Subcutaneous abdominal adipose tissue (tissue), 5 donors: ENCODE measurements at regions not wholly inside any gene's neighbourhood (a gene's known extent, or its start where the extent isn't known, plus 50 kb on each side); places are given as distances from the start of the nearest gene placed in this dataset.
"Not testable (repeated sequence)": the region's sequence is repeated elsewhere in the genome, so short reads cannot be mapped to it uniquely, and the experiment has no call there.

ENCODE experiments used
- H3K27ac ChIP-seq: one replicate; pipeline ENCODE4 v1.7.0; 2013; ENCODE audit warnings: low read depth, mild to moderate bottlenecking, inconsistent platforms, low read length, moderate library complexity
- H3K27me3 ChIP-seq, 5 donors: one replicate each; pipeline ENCODE4 v1.7.0; 2013; ENCODE audit warnings: low read length in 5 of 5, inconsistent platforms in 1 of 5; ENCODE audit not compliant: control insufficient read depth in 5 of 5, insufficient read depth in 4 of 5
- H3K36me3 ChIP-seq, 5 donors: one replicate each; pipeline ENCODE4 v1.7.0; 2013; ENCODE audit warnings: low read length in 5 of 5; ENCODE audit not compliant: control insufficient read depth in 5 of 5, insufficient read depth in 5 of 5
- H3K4me1 ChIP-seq, 5 donors: one replicate each; pipeline ENCODE4 v1.7.0; 2013; ENCODE audit warnings: low read length in 5 of 5, mild to moderate bottlenecking in 3 of 5, moderate library complexity in 1 of 5; ENCODE audit not compliant: control insufficient read depth in 5 of 5, insufficient read depth in 5 of 5
- H3K4me3 ChIP-seq, 5 donors: one replicate each; pipeline ENCODE4 v1.7.0; 2013; ENCODE audit warnings: low read length in 5 of 5, low read depth in 1 of 5
- H3K9ac ChIP-seq, 5 donors: one replicate each; pipeline ENCODE4 v1.7.0; 2013; ENCODE audit warnings: low read length in 5 of 5, mild to moderate bottlenecking in 4 of 5, moderate library complexity in 3 of 5
- H3K9me3 ChIP-seq, 5 donors: one replicate each; pipeline ENCODE4 v1.7.0; 2013; ENCODE audit warnings: low read length in 5 of 5; ENCODE audit not compliant: control insufficient read depth in 5 of 5
- donor health status: healthy.
- donor health status: healthy.
- donor health status: healthy.
- donor health status: healthy.
- donor health status: healthy.

DNA sequence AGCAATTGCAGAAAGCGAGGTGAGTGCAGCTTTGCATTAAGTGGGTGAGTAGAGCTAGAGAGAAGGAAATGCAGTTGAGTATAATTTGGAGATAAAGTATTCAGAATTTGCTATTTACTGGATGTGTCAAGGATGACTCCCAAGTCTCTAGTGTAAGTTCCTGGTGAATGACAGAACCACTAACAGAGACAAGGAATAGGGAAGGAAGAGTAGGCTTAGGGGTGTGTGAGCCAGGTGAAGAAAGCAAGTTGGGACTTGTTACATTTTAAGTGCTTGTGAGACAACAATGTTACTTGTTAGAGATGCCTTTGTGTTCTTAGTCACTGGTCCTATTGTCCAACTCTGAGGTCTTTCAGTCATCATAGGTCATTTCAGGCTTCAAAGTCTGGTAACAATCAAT, 70.8 kb downstream of the TBC1D26 start:
- not testable (repeated sequence) for H3K4me3 ChIP-seq, H3K9me3 ChIP-seq, H3K4me1 ChIP-seq, H3K27ac ChIP-seq, H3K27me3 ChIP-seq, H3K36me3 ChIP-seq, H3K9ac ChIP-seq

DNA sequence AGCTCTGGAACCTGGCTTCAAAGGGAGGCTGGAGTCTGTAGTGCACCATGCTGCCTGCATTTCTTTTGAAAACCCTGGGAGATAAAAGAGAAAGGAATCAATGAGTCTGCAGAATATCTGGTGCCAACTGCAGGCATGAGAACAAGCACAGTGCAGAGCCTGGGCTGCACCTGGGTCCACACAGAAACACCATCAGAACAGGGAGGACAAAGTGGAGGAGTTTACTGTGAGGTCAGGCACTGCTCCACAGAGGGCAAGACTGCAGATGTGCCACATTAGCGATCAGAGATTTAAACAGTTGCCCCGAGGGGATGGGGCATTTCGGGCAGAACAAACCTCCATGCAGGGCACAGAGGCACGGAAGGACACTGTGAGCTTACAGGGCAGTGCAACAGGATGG, 74.7 kb downstream of the TBC1D26 start:
- H3K27ac ChIP-seq, H3K4me1 ChIP-seq, H3K27me3 ChIP-seq, H3K9me3 ChIP-seq, H3K9ac ChIP-seq, H3K4me3 ChIP-seq, H3K36me3 ChIP-seq: not testable (repeated sequence)

DNA sequence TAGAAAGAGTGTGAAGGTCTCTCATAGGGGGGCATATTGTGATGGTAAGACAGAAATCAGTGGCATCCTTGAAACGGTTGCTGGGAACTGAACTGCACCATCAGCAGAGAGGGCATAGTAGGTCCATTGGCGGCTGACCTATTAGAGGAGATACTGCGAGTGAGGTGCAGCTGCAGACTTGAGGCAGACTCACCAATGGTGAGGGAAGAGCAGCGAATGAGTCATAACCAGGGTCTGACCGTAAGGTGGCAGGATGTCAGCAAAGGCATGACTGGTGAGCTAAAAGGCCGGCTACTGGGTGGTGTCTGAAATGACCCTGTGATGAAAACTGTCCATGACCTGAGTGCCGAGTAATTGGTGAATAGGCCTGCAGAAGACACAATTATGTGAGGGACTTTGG, 81.3 kb downstream of the TBC1D26 start:
- not testable (repeated sequence) for H3K9ac ChIP-seq, H3K9me3 ChIP-seq, H3K27me3 ChIP-seq, H3K4me3 ChIP-seq, H3K36me3 ChIP-seq, H3K4me1 ChIP-seq, H3K27ac ChIP-seq

DNA sequence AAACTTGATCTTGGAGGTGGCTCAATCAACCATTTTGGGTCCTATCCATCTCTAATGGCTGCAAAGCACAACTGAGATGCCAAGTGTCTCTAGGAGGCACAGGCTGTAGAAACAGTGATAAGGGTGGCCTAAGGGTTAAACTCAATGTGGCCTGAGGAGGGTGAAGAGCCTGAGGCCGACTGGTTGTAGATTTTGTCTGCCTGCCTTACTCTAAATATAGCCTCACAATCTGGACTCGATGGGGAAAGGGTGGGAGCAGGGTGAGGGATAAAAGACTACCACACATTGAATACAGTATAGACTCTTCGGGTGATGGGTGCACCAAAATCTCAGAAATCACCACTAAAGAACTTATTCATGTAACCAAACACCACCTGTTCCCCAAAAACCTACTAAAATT, 81.9 kb downstream of the TBC1D26 start:
- H3K4me1 ChIP-seq, H3K27me3 ChIP-seq, H3K27ac ChIP-seq, H3K36me3 ChIP-seq, H3K9ac ChIP-seq, H3K9me3 ChIP-seq, H3K4me3 ChIP-seq: not testable (repeated sequence)

DNA sequence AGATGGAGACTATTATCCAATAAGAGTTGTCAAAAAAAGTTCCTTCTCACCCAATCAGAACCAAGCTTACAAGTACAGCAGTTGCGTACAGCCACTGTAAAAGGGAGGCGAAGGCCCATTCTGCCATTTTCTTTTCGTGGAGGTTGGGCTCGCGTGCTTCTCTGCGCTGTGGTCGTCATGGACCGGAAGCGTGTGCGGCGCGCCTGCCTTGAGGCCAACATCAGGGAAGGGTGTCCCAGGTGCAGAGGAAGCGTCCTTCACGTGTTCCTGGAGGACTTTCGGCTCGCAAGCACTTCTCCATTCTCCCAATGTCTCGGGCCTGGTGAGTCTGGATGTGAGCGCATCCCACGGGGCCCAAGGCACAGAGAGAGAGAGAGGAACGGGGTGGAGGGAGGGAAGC, 85.8 kb downstream of the TBC1D26 start:
- H3K9ac ChIP-seq, H3K4me3 ChIP-seq, H3K27ac ChIP-seq, H3K27me3 ChIP-seq, H3K9me3 ChIP-seq, H3K36me3 ChIP-seq, H3K4me1 ChIP-seq: not testable (repeated sequence)

DNA sequence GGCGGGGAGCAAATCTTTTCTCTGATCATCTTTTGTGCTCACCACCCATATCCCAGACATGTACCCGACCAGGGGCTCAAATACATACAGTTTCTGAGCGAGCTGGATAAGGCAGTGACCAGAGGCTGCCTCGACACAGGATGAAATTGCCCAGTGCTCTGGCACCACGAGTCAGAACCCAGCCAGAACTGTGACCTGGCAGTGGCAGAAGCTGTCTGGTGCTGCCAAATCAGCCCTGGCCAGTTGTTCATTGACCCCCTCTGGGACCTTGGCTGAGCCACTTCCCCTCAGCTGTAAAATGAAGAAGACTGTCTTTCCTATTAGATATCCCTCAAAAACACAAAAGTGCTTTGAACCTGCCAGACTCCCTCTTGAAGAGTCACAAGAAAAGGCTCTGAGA, 90.2 kb downstream of the TBC1D26 start:
- not testable (repeated sequence) for H3K27me3 ChIP-seq, H3K4me1 ChIP-seq, H3K9me3 ChIP-seq, H3K4me3 ChIP-seq, H3K36me3 ChIP-seq, H3K9ac ChIP-seq, H3K27ac ChIP-seq

DNA sequence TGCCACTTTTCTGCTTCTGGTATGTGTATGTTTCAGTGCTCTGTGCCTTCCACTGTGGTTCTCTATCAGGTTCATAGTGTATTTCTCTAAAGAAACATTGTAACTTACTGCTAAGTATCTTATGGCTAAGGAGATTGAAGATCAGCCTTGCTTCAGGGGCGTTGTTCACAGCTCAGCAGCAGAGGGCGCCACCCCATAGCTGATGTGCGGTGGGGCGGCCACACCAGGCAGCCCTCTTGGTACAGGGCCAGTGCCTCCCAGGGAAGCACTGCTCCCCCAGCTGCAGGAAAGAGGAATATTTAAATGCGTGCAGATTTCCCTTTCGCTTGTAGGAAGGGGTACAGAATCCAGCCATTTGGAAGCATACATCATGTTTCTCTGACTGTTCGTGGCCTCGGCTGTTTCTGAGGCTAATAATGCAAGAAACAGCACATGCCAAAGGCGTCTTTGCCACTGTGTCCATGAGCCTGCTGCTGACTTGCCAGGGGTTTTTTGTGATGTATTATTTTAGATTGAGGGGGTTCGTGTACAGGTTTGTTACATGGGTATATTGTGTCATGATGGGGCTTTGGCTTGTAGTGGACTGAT, 96.7 kb downstream of the TBC1D26 start:
- not testable (repeated sequence) for H3K27ac ChIP-seq, H3K36me3 ChIP-seq, H3K9ac ChIP-seq, H3K27me3 ChIP-seq, H3K4me1 ChIP-seq, H3K9me3 ChIP-seq
- H3K4me3 ChIP-seq, result peak overlapping the region in 2 of 5 donors; percentile 26 to 33

DNA sequence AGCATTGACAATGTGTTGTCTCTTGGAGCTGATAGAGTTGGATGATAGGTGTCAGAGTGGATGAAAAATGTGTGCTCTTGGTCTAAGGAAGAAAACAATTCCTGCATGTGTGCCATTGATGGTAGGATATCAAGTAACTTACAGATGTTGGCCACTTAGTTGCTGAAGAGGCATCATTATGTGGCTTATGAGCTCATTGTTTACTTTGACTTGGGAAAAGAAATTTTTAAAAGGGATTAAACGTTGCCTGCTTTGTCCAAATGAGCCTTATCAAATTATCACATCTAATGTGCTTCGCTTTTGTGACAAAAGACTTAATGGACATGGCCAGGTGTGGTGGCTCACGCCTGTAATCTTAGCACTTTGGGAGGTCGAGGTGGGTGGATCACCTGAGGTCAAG, 98.1 kb downstream of the TBC1D26 start:
- not testable (repeated sequence) for H3K4me1 ChIP-seq

DNA sequence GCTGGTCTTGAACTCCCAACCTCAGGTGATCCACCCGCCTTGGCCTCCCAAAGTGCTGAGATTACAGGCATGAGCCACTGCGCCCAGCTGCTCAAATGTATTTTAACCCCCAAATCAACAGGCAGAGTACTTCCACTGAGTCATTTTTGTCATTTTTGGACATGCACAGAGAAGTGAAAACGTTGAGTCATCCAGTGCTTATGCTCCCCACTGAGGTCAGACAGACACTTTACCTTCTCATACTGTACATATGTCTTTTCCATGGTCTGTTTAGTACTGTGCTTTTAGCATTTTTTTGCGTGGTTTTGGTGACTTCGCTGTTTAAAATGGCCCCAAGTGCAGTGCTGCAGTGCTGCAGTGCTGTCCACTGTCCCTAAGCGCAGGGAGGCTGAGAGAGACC, 99.1 kb downstream of the TBC1D26 start:
- H3K4me3 ChIP-seq, H3K36me3 ChIP-seq, H3K9me3 ChIP-seq, H3K27me3 ChIP-seq, H3K9ac ChIP-seq, H3K27ac ChIP-seq, H3K4me1 ChIP-seq: not testable (repeated sequence)

More for the DNA sequence above, 98.1 kb downstream of the TBC1D26 start:
- not testable (repeated sequence) for H3K27ac ChIP-seq, H3K9me3 ChIP-seq, H3K4me3 ChIP-seq, H3K36me3 ChIP-seq, H3K27me3 ChIP-seq, H3K9ac ChIP-seq

DNA sequence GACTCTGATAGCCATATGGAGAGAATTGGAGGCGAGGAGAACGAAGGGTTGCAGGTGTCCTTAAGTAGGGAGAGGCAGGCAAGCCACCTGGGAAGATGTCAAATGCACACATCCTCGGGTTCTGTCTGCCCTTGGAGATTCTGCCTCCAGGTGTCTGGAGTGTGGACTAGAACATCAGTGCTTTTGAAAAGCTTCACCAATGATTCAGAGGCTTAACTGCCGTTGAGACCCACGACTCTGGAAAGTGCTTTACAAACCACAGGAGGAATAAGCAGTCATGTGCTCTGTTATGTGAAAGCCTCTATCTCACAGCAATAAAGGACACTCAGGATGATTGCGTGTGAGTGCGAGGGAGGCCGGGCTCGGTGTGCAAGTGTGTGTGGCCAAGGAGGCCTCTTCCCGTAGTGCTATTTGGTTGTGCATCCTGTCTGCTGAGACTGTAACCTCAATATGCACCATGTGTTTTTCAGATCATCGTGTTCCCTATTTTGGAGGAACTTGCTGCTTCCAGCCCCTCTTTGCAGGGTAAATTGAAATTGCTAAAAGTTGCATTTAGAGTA, 100.9 kb downstream of the TBC1D26 start:
- H3K36me3 ChIP-seq, H3K9ac ChIP-seq, H3K27me3 ChIP-seq, H3K9me3 ChIP-seq, H3K27ac ChIP-seq, H3K4me1 ChIP-seq, H3K4me3 ChIP-seq: not testable (repeated sequence)

DNA sequence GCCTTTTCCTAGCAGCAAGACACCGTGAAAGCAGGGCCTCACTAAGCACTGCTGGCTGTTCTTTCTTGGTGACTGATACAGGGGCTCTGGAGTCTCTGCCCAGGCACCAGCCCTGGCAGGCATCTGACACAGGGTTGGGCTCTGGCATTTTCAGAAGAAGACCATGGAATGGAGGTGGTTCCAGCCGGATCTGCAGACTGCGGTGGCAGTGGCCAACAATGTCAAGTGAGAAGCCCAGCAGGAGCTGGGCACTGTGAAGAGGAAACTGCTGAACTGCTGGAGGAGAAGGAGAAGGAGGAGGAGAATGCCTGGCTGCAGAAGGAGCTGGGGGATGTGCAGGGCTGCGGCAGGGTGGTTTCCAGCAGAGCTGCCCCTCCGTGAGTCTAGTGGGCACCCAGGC, 101.8 kb downstream of the TBC1D26 start:
- not testable (repeated sequence) for H3K27me3 ChIP-seq, H3K9ac ChIP-seq, H3K4me3 ChIP-seq, H3K4me1 ChIP-seq, H3K36me3 ChIP-seq, H3K9me3 ChIP-seq, H3K27ac ChIP-seq
